ENCODE measurements at regions not wholly inside any gene's neighbourhood (a gene's known extent, or its start where the extent isn't known, plus 50 kb on each side); places are given as distances from the start of the nearest gene placed in this dataset.
A peak's percentile ranks its signal among the peaks of the same experiment; 100 is the strongest.

DNA sequence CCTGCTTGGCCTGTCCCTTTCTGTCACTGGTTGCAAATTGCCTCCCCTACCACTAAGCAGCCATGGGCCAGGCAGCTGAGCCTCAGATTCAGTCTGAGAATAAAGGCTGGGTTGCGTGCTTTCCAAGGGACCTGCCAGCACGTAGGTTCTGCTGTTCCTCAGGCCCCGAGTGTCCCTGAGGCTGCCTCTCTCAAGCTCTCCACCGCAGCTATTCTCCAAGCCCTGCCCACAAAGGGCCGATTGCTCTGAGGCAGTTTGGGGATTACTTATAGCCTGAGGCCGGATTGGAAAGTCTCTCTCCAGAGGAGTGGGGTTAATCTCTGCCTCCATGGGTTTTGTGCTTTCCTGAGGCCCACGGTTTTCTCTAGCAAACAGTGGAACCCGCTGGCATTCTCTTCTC is 590.7 kb downstream of the BCOR start:
- no peak for DNase-seq (ENCODE audit: low spot score)

GRCh38 chrX:39507617-39508299 is 590.0 kb downstream of the BCOR start:
- DNase-seq (ENCODE audit: low spot score): no peak

- DNase-seq (ENCODE audit: low spot score): no peak
Measured at GRCh38 chrX:39508300-39508692, 589.5 kb downstream of the BCOR start.

DNA sequence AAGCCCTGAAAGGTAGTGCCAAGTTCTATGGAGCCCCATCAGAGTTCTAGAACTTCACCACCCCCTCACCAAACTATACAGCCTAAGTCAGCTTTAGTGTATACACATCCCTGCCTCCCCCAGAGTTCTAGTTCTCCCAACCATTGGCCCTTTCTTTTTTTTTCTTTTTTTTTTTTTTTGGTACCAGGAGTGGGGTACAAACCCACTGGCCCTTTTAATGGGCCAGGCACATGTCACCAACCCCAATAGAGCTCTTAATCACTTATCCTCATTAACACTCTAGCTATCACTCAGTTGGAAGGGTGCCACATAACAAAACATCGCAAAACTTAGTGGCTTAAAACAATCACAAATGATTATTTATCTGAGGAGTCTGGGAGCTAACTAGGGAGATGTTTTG is 588.6 kb downstream of the BCOR start:
- DNase-seq (ENCODE audit: low spot score): no peak

DNA sequence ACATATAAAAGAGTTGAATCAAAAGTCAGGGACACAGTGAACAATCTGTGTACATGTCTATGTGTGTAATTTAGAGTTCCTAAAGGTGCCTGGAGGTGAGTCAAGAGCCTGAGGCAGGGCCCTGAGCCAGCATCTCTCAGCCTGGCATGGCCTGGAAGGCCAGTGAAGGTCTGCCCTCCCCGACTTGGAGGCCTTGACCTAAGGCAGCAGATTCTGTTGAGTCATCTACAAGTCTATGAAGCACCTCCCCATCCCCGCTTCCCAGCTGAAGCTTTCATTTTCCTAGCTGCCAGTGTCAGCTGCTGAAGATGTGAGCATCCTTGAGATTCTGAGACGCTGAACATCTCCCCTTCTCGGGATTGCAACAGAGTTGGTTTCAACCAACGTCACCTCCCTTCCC is 583.9 kb downstream of the BCOR start:
- DNase-seq (ENCODE audit: low spot score): no peak

DNA sequence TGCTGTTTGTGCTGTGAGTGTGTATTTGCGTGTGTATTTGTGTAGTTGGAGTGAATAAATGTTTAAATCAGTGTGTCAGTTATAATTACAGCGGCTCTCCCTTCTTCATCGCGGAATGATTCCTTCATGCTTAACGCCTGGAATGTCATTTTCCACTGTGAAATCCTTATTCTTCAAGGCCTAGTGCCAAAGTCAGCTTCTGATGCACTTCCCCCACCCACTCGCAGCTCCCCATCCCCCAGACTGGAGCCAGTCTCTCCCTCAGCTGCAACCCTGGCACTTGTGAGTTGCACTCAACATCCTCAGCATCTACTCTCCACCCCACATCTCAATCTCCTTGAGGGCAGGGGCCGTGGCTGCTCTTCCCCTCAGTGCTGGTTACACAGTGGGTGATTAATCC is 583.0 kb downstream of the BCOR start:
- no peak for DNase-seq (ENCODE audit: low spot score)

DNA sequence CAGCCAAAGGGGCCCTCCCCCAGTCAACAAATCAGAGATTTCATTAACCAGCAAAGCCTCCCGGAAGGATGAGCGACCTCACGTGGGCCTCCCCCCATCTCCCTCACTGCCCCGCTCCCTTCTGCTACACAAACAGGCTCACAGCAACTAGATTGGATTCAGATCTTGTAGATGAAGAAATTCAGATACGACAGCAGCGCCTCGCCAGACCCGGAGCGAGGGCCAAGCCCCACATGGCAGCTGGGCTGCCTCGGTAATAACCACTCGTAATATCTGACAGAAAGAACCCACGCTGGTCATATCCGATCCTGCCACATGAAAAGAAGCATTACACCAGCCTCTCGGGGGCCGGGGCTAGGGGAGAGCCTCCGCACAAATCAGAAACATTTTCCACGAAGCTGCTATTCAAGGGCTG is 581.3 kb downstream of the BCOR start:
- DNase-seq (ENCODE audit: low spot score): no peak

DNA sequence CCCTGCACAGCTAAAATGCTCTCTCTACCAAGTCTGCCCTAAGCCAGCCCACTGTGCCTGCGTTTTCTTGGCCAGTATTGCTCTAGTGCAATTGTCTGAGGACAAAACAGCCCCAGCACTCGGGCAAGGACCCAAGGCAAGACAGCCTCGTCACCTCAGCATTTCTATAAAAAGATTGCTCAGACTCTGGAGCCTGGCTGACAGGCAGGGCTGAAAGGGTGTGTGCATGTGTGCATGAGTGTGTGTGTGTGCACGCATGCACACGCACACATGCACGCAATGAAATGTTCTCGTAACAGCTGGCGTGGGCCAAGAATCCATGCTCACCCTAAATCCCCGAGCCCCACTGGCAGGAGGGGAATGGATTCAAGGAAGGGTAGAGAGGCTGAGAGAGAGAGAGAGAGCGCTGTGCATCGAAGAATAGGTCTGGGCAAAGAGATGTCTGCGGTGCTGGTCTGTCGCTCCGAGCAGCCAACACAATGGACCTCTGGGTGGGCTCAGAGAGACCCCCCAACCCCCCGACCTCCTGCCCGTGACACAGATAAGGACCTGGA is 579.2 kb downstream of the BCOR start:
- DNase-seq (ENCODE audit: low spot score): no peak

DNA sequence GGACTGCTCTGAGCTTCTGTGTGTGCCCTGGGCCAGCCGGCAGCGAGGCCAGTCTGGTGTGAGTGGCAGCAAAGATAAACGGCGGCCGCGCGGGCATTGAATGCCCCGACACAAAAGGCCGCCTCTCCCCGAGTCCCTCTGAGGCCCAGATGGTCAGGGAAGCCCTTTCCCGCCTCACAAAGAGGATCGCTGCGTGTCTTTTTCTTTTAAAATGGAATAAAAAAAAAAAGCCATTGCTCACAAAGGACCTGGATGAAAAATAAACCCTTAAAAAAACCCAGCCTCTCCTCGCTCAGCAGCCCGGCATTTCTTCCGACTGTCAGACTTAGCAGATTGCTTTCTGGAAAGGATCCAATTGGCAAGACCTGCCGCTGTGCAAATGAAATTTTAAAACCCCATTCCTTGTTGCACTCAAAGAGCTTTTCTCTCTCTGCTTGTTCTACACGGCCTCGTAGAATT is 578.7 kb downstream of the BCOR start:
- DNase-seq (ENCODE audit: low spot score): no peak

DNA sequence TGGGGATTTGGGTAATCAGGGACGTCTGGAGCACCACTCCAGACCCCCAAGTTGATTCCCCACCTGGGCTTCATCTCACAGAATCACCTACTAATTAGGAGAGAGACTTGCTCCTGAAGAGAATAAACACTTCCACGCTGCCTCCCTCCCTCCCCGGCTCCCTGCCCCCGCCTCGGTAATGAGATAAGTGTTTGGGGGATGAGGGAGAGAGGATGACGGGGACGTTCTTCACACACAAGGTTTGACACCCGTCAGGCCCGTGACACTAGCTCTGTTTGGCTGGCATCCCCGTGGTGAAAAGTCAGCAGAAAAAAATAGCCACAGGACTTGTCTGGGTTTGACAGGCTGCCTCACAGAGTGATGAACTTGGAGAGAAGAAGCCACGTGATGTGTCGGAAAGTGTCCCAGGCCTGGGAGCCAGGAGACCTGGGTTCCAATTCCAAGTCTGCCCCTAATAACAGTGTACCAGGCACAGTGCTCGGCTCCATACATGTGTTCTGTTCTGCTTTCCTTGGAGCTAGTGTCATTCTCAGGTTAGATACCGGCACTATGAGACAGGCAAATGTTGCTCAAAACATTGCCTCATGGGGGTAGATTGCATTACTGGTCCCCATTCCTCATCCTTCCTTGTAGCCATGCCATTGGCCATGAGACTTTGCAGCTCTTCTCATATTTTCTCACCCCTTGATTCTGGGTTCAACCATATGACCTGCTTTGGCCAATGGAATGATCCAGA is 578.0 kb downstream of the BCOR start:
- DNase-seq (ENCODE audit: low spot score): no peak

DNA sequence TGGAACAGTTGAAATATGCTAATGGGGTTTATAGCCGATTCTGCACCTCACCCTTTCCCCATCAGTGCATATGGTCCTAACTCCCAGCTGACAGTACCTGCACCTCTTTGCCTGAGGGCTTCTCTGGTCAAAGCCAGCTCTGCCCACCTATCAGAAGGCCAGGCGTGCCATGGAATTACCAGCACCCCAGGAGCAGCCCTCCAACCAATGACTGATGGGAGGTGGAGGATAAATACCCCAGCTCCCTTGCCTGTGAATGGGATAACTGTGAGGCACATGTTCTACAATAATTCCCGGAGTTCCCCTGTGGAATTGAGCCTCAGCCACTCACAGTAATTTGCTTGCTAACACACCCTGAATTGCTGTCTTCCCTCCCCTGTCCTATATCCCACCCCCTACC is 572.0 kb downstream of the BCOR start:
- DNase-seq (ENCODE audit: low spot score): no peak

DNA sequence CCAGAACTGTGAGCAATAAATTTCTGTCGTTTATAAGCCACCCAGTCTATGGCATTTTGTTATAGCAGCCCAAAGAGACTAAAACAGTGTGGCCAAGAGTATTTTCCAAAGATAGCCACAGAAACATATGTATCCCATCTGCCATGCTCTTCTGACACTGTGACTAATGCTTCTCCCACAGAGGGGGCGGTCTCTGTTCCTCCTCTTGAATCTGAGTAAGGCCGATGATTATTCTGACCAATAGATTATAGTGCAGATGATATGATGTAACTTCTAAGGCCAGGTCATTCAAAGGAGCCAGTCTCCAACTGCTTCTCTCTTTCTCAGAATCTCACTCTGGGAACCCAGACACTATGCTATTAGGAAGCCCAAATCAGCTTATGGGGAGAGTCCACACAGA is 570.7 kb downstream of the BCOR start:
- peak; percentile 46 for DNase-seq (ENCODE audit: low spot score)

GRCh38 chrX:39528161-39528916 is 569.4 kb downstream of the BCOR start:
- no peak for DNase-seq (ENCODE audit: low spot score)

- DNase-seq (ENCODE audit: low spot score): no peak
Measured at GRCh38 chrX:39532761-39533160, 565.0 kb downstream of the BCOR start.

DNA sequence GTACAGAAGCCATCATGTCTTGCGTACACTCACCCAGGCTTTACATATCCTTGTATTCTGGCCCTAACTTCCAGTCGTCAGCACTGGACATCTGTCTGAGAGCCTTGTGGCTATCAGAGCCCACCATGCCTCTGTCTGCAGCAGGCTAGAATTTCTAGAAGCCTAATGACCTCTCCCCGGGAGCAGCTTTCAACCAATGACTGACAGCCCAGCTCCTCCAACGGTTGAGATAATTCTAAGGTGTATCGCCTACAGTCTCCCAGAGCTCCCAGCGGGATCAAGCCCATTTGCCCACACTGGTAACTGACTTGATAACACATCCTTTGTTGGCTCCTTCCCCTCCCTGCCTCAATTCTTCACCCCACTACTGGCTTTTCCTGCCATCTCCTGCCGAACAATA is 562.8 kb downstream of the BCOR start:
- no peak for DNase-seq (ENCODE audit: low spot score)

- DNase-seq (ENCODE audit: low spot score): no peak
Measured at GRCh38 chrX:39536211-39536610, 561.5 kb downstream of the BCOR start.

- DNase-seq (ENCODE audit: low spot score): no peak
Measured at GRCh38 chrX:39541881-39542280, 555.9 kb downstream of the BCOR start.

DNA sequence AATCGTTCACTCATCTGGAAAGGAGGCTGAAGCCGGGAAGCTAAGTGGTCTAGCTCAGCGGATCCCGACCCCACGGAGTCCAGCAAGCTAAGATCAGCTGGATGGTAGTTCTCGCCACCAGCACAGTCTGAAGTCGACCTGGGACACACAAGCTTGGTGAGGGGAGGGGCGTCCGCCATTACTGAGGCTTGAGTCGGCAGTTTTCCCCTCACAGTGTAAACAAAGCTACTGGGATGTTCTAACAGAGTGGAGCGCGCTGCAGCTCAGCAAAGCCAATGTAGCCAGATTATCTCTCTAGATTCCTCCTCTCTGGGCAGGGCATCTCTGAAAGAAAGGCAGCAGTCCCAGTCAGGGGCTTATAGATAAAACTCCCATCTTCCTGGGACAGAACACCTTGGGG is 555.4 kb downstream of the BCOR start:
- DNase-seq (ENCODE audit: low spot score): no peak

DNA sequence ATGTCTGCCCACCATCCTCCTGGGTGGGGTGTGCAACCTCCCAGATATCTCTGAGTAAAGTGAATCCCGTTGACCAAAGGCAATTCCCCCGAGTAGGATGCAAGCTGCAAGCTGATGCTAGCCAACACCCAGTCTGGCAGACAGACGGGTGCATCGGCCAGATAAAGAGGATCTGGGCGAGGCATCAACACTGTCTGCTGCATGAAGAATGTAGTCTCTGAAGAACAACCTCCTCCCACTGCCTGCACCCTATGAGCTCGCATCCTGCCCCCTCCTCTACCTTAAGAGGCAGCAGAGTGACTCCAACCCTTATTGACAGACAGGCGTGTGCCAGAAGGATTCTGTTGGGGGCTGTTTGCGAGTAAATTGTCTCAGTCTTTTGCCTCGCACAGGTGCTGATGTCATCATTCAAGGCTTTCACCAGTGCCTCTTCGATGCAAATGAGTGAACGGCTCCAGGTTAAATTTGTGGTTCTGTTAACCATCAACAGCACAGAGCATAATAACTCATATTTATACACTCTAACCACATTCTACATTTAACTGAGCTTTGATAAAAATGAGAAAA is 546.9 kb downstream of the BCOR start:
- no peak for DNase-seq (ENCODE audit: low spot score)

DNA sequence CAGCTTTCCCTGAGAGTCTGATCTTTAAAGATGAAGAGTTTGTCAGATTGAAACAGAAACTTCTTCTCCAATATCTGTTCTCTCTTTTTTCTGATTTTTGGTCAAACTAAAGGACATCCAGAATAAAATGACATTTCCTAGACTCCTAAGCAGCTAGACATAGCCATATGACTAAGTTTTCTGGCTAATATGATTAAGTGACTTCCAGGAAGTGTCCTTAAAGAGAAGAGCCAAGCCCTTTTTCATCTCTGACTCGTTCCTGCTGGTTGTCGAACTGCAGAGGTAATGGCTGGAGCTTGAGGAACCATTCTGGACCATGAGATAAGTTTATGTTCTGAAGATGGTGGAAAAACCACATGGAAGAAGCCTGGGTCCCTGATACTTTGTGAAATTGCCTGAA is 546.0 kb downstream of the BCOR start:
- DNase-seq (ENCODE audit: low spot score): no peak

DNA sequence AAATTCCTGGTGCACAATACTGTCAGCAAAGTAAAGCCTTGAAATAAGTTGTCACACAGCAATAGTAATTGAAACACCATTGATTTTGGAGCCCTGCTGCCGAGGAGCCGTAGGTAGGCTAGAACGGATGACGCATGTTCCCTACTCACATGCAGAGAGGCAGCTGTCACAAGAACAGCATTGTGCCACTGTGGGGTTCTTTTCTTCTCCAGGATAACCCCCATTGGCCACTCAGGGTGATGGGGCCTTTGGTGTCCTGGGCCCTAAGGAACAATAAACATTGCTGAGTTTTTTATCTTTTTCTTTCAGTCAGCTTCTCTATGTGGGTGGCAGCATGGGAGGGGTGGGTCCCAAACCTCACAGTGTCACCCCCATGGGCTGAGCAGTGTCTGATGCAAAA is 542.3 kb downstream of the BCOR start:
- DNase-seq (ENCODE audit: low spot score): no peak

GRCh38 chrX:39556056-39556455 is 541.7 kb downstream of the BCOR start:
- DNase-seq (ENCODE audit: low spot score): no peak
